ENCODE measurements at regions not wholly inside any gene's neighbourhood (a gene's known extent, or its start where the extent isn't known, plus 50 kb on each side); places are given as distances from the start of the nearest gene placed in this dataset.
"Not testable (repeated sequence)": the region's sequence is repeated elsewhere in the genome, so short reads cannot be mapped to it uniquely, and the experiment has no call there.

DNA sequence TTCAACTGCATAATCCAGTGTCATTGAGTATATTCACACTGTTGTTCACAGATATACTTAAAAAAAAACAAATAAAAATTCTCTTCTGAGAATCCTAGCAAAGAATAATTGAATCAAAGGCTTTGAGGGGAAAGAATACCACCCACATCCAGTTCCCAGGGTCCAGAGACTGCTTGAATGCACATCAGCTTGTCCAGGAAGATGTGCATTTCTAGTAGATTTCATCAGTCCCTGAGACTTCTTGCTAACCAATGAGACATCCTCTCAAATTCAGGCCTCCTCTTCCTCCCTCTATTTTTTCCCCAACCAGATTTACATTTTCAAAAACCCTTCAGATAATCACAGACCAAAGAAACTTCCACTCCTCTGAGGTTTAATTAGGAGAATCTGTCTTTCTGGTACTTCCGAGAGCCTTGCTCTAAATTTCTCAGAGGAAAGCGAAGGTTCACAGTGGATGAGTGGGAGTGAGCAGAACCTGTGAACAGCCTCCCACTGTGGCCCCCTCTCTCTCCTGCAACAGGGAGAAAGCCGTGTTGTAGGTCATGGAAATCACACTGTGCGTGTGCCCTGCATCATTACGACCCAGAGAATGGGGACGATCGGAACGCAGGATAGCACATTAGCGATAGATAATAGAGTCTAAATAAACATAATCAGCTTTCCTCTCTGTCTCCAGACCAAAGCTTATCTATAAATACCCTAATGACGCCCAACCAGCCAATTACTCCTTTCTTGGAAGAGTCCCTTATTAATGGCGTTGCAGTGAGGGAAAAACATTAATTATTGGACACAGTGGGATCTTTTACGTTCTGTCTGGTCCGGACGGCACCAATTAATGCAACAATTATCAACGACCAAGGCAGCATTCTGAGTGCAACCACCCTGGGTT is 212.5 kb downstream of the EMX2 start:
- DNase-seq, result no peak

DNA sequence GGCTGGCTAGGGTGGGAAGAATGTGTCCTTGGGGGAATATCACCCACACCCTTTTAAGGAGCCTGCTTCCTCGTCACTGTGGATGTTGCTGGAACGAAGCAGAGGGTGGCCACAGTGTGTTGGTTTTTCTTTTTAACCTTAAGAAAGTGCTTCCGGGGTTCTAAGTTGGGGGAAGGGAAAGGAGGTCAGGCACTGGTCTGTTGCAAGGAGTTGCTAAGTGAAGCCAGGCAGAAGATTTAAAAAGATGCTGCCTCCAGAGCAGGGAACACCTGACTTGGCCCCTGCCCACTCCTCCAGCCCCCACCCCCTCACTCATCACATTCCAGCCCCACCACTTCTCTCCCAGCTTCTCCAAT is 213.1 kb downstream of the EMX2 start:
- DNase-seq, result no peak

DNA sequence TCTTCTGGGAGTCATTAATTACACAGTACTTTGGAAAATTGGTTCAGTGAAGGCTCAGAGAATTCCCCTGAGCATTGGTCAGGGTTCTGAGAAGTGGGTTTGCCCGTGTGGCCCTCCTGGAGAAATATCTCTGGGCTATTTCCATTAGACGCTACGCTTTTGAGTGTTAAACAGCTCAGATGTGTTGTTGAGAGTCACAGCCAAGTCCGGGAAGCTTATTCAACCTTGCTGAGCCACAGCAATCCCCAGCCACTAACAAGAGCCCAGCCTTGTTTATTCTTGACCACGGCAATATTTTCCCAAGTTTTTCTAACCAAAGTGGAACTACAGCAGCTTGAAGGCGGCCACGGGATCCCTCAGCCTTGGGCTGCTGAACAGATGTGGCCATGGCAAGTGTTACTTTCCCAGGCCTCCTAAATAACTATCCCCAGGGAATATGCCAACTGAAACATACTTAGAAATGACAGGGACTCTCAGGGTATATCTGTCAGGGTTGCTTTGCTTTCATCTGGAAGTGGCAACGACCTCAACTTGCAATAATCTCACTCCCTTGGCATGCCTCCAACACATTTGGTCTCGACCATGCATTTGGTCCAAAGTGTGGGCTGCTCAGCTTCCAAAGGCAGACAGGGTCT is 214.7 kb downstream of the EMX2 start:
- no peak for DNase-seq

DNA sequence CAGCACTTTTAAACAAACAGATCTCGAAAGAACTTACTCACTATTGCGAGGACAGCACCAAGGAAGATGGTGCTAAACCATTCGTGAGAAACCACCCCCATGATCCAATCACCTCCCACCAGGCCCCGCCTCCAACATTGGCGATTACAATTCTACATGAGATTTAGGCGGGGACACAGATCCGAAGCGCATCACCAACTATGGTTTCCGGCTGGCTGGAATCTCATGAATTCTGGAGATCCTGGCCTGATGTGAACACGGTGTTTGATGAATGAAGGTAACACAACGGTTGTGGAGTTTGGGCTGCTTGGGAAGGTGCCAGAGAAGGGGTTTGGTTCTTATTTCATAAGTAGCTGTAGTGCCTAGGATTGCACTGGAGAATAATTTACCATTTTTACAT is 216.7 kb downstream of the EMX2 start:
- DNase-seq, result no peak

DNA sequence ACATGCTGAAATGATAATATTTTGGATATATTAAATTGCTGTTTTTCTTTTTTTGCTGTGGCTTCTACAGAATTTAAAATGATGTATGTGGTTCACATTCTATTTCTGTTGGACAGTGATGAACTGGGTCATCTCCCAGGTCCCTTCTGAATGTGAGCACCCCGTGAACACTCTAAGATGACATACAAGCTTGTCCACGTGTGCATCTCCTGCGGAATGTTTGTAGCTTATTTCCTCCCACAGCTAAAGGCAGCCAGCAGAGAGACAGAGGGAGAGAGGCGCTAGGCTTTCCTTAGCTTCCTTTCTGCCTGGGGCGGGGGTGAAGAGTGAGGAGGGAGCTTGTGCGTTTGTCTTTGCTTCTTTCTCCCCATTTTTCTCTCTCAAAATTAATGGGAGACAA is 219.1 kb downstream of the EMX2 start:
- no peak for DNase-seq

DNA sequence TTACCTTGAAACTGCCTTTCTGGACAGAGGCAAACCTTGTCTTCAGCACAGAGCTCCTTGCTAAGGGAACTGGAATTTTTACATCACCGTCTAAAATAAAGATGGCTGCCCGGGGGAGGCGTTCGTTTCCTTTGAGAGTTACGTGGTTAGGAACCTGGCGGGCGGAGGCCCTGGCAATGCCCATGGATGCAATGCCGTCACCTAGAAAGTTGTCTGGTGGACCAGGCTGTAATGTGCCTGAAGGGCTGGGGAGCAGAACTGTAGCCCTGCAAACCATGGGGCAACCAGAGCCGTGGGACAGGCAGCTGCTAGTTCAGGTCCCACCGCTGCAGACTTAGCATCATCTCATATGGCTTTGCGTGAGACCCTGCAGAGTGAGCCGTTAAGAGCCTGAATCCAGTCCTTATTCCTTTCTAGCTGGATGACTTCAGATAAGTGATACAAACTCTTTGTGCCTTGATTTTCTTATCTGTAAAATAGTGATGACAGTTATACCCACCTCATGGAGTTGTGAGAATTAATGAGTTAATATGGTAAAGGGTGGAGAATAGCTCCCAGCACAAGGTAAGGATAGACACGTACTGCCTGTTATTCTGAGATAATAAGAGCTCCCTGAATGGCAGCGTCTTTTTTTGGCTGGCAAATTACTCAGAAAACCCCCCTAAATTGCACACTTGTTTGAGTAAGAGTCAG is 219.7 kb downstream of the EMX2 start:
- DNase-seq, result no peak

DNA sequence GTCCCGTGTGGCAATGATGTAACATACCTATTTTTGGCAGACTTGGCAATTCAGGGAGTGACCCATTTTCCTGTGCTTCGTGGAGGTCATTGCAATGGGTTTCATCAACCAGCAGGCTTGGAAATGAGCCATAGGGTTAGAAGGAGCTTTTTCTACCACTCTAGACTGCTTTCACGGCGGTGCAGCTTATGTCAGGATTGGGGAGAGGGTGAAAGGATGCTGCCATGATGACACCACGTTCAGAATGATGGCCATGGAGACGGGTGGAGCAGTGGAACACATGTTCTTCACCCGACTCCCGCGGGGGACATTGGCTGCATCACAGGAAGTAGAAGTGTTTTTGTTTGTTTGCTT is 220.2 kb downstream of the EMX2 start:
- DNase-seq, result no peak

DNA sequence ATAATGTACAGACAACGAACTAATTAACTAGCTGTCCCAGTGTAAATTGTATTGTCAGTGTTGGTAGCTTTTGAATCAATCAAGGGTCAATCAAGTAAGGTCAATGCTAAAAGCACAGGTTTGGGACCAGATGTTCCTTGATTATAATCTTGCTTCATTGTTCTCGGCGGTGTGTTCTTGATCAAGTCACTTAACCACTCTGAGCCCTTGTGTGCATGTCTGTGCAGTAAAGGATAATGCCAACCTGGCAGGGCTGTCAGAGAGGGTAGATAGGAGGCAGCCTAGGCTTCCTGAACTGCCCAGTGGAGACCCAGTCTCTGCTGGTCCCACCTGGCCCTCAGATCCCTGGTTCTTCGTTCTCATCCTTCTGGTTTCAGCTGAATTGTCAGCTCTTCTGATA is 221.0 kb downstream of the EMX2 start:
- DNase-seq, result no peak

DNA sequence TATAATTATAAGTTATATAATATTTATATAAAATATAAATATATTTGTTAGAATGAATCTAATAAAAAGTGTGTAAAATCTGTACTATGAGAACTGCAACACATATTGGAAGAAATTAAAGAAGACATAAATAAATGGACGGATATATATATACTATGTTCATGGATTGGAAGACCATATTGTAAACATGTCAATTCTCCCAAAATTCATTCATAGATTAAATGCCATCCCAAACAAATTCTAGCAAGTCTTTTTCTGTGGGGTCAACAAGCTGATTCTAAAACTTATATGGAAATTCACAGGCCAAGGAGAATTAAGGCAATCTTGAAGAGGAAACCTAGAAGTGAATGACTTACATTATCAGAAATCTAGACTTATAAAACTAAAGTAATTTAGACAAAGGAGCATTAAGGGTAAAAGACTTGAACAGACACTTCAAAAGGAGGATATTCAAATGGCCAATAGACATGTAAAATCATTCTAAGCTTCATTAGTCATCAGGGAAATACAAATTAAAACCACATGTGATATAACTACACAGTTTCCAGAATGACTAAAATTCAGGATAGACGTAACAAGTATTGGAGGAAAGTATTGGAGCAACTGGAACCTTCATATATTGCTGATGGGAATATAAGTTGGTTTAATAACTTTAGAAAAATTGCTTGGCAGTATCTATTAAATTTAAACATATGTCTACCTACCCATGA is 225.9 kb downstream of the EMX2 start:
- no peak for DNase-seq

DNA sequence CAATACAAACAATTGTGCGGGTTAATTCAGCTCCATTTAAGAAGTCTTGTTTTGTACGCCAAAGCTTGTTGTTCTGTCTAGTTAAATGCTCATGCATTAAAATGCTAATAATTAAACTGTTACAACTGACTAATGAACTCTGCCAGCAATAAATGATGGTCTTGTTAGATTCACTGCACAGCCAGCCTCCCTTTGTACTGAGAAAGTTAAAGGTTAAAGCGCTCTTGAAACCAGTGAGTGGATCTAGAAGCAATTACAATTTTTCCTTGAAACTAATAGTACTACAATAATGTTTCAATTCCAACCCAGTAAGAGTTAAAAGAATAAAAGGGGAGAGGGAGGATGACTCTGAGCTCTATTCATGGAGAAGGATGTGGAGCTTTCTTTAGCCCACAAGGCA is 233.0 kb downstream of the EMX2 start:
- DNase-seq, result no peak

DNA sequence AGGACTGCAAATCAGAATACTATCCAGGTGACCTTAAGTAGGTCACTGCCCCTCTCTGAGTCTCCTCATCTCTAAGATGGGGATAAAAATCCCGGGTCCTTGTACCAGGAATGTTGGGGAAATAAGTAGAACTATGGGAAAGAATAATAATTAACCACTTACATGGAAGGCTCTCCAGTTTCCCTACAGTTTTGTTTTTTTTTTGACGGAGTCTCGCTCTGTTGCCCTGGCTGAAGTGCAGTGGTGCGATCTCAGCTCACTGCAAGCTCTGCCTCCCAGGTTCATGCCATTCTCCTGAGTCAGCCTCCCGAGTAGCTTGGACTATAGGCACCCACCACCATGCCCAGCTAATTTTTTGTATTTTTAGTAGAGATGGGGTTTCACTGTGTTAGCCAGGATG is 234.7 kb downstream of the EMX2 start:
- DNase-seq, result not testable (repeated sequence)

DNA sequence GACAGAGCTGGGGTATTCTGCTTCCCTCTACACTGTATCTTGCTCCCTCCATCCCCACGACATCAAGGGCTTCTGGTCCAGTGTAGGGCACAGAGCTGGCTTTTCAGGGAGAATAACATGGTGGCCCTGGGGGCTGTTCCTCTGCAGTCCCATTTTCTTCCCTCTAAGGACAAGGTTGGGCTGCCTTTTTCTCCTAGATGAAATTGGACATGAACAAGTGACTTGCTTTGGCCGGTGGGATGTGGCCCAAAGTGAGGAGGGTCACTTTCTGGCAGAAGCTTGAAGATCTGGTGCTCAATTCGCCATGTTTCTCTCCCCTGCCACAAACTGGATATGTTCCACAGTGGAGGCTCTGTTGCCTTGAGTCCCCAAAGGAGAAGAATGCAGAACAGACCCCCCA is 235.7 kb downstream of the EMX2 start:
- no peak for DNase-seq

DNA sequence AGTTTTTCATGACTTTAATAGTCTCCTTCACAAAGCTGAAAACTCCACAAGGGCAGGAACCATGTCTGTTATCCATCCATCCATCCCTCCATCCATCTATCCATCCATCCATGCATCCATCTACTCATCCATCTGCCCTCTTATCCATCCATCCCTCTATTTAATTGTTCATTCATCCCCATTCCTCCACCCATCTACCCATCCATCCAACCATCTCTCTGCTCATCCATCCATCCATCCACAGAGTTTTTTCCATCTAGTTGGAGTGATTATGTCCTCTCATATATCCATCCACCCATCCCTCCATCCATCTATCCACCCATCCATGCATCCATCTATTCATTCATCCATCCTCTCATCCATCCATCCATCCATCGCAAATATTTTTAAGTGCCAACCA is 237.9 kb downstream of the EMX2 start:
- no peak for DNase-seq

DNA sequence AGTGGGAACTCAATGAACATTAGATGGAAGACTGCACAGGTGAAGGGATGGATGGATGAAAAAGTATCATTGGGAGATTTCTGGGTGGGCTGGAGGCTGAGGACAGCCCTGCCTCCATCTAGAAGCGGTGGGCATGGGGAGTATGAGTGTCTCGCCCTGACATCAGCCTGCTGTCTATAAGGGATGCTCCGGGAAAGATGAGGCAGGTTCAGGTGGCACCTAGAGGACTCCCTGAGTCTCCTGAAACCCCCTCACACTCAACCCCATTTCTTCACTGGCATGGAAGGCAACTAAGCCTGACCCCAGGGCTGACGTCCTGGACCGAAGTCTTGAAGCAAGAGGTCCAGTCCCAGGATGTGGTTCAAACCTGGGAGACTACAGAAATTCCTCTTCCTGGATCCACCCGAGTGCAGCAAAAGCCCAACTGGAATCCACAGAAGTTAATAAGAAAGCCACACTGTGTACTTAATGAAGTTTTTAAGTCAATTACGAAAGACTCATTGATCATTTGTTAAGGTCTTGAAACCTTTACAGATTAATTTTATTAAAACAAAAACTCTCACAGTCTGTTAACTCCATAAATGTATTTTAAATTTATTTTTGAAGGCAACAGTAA is 238.8 kb downstream of the EMX2 start:
- no peak for DNase-seq

DNA sequence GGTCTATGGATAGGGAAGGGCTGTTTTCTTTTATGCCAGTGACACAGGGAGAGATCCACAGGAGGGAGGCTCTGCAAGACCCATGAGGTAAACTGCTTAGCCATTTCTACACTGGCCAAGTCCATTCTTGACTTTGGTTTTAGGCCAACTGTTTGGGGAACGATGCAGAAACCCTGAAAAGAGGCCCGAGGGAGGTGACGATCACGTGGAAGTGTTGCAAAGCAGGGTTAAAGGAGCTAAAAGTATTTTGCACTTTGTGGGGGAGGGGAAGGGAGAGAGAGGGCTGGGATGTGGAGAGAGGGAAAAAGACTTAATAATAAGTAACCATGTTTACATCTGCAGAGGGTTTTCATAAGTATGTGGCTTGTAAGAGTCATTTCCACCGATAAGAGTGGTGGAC is 239.7 kb downstream of the EMX2 start:
- DNase-seq, result no peak

DNA sequence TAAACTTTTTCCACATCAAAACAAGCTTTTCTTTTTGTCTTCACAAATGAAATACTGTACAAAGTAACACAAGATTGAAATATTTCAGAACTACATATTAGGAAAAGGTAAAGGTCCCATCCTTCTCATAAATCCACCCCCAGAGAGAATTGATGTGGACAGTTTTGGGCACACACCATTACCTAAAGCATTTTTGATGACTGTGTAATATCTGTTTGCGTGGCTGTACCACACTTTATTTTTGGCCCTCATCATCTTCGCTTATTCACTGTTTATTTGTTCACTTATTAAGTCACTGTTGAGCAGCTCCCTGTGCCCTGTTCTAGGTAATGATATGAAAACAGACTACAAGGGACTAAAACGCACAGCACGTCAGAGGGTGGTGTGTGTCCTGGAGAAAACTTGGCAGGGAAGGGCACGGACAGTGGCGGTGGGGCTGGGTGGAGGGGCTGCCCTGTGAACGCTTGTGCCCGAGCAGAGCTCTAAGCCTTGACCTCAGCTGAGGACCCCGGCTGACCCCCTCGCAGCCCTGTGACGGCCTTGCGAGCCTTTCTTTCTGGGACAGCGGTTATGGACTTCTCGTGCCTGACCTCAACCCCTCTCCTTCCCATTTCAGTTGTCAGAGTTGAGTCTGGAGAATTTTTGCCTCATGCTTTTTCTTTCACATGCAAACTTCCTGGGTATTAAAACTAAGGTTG is 241.3 kb downstream of the EMX2 start:
- no peak for DNase-seq

DNA sequence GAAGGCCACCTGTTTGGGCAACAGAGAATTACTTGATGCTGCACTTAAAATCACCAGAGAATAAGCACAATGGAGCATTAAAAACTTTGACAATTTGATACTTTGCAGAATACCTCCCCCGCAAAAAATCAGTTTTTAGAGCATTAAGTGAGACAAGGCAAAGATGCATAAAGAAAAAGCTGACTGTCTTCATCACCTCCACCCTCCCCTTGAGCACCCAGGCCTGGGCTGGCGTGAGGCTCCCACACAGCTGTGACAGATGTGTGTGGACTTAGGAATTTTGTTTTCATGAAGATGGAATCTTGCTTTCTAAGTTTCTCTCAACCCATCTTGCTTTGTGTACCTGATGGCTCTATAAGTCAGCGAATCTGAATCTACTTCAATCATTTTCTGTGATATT is 242.2 kb downstream of the EMX2 start:
- DNase-seq, result no peak

DNA sequence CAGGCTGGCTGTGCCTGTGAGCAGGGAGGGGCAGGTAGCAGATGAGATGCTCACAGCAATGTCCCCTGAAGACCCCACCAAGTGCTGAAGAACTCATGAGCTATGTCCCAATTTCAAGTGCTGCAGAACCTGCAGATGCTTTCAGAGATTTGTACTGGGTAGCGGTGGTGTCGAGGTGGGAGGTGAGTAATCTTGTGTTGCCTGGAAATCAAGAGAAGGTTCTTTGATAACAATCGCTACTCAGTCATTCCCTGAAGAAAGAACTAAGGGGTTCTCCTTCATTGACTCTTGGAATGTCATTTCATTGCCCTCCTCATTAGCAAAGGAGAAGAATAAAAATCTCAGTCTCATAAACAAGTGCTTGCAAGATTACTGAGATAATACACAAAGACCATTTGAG is 246.4 kb downstream of the EMX2 start:
- no peak for DNase-seq

DNA sequence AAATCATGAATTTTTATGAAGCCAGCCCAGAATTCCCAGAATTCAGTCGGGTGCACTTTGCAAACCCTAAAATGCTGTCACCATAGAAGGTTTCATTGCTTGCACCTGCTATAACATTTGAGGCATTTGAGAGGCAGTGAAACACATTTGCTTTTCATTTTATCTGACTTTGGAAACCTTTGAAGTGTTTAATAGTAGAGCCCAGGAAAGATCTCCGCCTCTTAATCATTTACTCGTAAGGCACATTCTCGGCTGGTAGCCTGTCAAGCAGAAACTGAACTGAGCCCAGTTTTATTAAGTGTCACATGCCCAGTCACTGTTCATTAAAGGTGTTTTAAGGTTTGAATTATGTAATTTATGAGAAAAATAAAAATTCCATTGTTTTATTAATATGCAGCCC is 247.6 kb downstream of the EMX2 start:
- DNase-seq, result no peak

DNA sequence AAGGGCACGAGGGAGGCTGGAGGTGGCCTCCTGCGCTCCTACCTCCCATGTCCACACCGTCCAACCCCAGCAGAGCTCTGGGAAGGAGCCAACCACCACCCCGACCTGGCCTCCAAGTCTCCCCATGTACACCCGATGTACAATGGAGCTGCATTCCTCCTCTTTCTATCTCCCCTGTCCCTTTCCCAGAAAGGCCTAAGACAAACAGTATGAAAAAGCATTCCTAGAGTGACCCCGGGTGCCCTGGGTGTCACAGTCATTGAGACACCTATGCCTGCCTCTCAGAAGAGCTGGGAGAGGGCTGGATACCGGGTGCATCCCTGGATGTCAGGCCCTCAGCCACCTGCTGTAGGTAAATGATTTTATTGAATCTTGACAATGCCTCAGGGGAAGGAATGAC is 248.1 kb downstream of the EMX2 start:
- no peak for DNase-seq

DNA sequence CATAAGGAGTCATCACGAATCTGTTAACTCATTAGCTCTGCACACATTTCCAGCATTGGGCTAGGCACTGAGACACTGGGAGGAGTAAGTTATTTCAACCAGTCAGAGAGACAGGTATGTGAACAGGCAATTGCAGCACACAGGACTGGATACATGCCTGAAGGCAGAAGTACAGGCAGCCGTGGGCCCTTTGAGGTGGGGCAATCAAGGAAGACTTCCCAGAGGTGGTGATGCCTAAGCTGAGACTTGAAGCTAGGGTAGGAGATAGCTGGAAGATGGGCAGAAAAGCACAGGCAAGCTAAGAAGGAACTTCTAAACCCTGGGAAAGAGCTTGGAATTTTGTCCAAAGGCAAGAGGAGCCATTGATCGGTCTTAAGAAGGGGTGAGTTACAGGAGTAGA is 249.7 kb downstream of the EMX2 start:
- DNase-seq, result no peak

DNA sequence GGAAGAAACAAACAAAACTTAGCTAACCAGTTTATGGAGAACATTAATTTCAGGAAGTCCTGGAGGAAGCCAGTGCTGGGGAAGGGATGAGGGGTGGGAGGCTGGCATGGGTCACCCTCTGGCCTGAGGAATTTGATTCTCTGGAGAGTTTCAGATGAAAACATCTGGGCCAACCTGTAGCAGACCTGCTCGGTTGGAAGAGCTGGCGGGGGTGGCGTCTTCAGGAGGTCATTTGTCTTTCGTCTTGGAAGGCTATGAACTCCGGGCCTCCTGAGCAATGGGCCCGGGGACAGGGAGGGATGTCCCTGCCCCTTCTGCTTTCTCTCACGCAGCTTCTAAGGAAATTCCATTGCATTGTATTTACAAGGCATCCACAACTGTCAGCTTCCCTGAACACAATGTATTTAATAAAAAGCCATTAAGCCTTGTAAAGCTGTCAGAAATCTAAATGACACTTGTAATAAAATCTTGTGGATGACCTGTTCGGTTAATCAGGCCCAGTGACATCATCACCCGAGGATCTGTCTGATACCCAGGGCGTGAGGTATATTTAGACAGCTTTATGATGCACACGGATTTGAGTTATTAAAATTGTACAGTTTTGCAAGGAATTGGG is 250.5 kb downstream of the RAB11FIP2 start:
- no peak for DNase-seq
